Liver (tissue), 8 donors: ENCODE measurements at regions not wholly inside any gene's neighbourhood (a gene's known extent, or its start where the extent isn't known, plus 50 kb on each side); places are given as distances from the start of the nearest gene placed in this dataset.

ENCODE experiments used
- DNase-seq: peaks from one replicate; pipeline ENCODE4 v3.0.0-alpha.2; 2017; ENCODE audit warnings: low spot score
- H3K27ac ChIP-seq, 2 donors: one replicate each; pipeline ENCODE4 v1.7.0; 2013; ENCODE audit warnings: inconsistent platforms in 2 of 2, low read length in 2 of 2, control low read depth in 1 of 2, low read depth in 1 of 2, mild to moderate bottlenecking in 1 of 2
- H3K27me3 ChIP-seq, 4 donors: one replicate each; pipeline versions ENCODE4 v1.6.1 to v1.7.0; 2013; ENCODE audit warnings: low read length in 3 of 4, inconsistent platforms in 1 of 4, mild to moderate bottlenecking in 1 of 4, moderate library complexity in 1 of 4; ENCODE audit not compliant: control insufficient read depth in 4 of 4, insufficient read depth in 4 of 4
- H3K36me3 ChIP-seq, 4 donors: one replicate each; pipeline versions ENCODE4 v1.6.1 to v1.7.0; 2013; ENCODE audit warnings: low read length in 3 of 4, mild to moderate bottlenecking in 3 of 4, low read depth in 1 of 4, moderate library complexity in 1 of 4; ENCODE audit not compliant: control insufficient read depth in 4 of 4, insufficient read depth in 3 of 4
- H3K4me1 ChIP-seq, 4 donors: one replicate each; pipeline versions ENCODE4 v1.6.1 to v1.7.0; 2013; ENCODE audit warnings: low read length in 3 of 4, mild to moderate bottlenecking in 3 of 4, moderate library complexity in 1 of 4; ENCODE audit not compliant: control insufficient read depth in 4 of 4, insufficient read depth in 4 of 4
- H3K4me3 ChIP-seq, 3 donors: one replicate each; pipeline versions ENCODE4 v1.6.1 to v1.7.0; 2013; ENCODE audit warnings: low read length in 3 of 3, control low read depth in 1 of 3, low read depth in 1 of 3, mild to moderate bottlenecking in 1 of 3
- H3K9ac ChIP-seq, 2 donors: one replicate each; pipeline ENCODE4 v1.7.0; 2013; ENCODE audit warnings: low read length in 2 of 2, mild to moderate bottlenecking in 2 of 2, moderate library complexity in 2 of 2, control low read depth in 1 of 2, low read depth in 1 of 2
- H3K9me3 ChIP-seq, 4 donors: one replicate each; pipeline versions ENCODE4 v1.6.1 to v1.7.0; 2013; ENCODE audit warnings: low read length in 3 of 4; ENCODE audit not compliant: control insufficient read depth in 4 of 4
- CTCF ChIP-seq: fragments of 150-350 bp; IDR thresholded peaks from 2 replicates; pipeline ENCODE4 v1.5.1; 2017; ENCODE audit warnings: improper control_type of control experiment, low read depth, low read length; ENCODE audit not compliant: missing input control
- EGR1 ChIP-seq, 2 donors: IDR thresholded peaks; 2 replicates each; pipeline ENCODE4 v1.6.1; 2016 to 2018; ENCODE audit warnings: antibody characterized with exemption in 2 of 2, low read depth in 2 of 2
- FOXA1 ChIP-seq: IDR thresholded peaks from 2 replicates; pipeline ENCODE4 v1.6.1; 2016; ENCODE audit warnings: antibody characterized with exemption
- FOXA2 ChIP-seq: IDR thresholded peaks from 2 replicates; pipeline ENCODE4 v1.6.1; 2016; ENCODE audit warnings: antibody characterized with exemption
- GABPA ChIP-seq, 2 donors: IDR thresholded peaks in 1 of 2; conservative IDR thresholded peaks in 1 of 2; 2 replicates each; pipeline ENCODE4 v1.6.1; 2016; ENCODE audit warnings: antibody characterized with exemption in 2 of 2, mild to moderate bottlenecking in 1 of 2, moderate library complexity in 1 of 2
- HNF4A ChIP-seq, 2 donors: conservative IDR thresholded peaks; 2 replicates each; pipeline ENCODE4 v1.6.1; 2016; ENCODE audit warnings: antibody characterized with exemption in 2 of 2, mild to moderate bottlenecking in 2 of 2
- HNF4G ChIP-seq: IDR thresholded peaks from 2 replicates; pipeline ENCODE4 v1.6.1; 2016; ENCODE audit warnings: antibody characterized with exemption
- NR2F2 ChIP-seq: IDR thresholded peaks from 2 replicates; pipeline ENCODE4 v1.6.1; 2016; ENCODE audit warnings: antibody characterized with exemption
- RAD21 ChIP-seq, 2 donors: IDR thresholded peaks; 2 replicates each; pipeline ENCODE4 v1.6.1; 2016; ENCODE audit warnings: antibody characterized with exemption in 2 of 2, mild to moderate bottlenecking in 2 of 2
- RXRA ChIP-seq, 2 donors: IDR thresholded peaks; 2 replicates each; pipeline ENCODE4 v1.6.1; 2017 to 2018; ENCODE audit warnings: antibody characterized with exemption in 2 of 2, mild to moderate bottlenecking in 1 of 2
- SP1 ChIP-seq: IDR thresholded peaks from 2 replicates; pipeline ENCODE4 v1.6.1; 2018; ENCODE audit warnings: antibody characterized with exemption, mild to moderate bottlenecking
- TAF1 ChIP-seq: conservative IDR thresholded peaks from 2 replicates; pipeline ENCODE4 v1.6.1; 2016; ENCODE audit warnings: antibody characterized with exemption, mild to moderate bottlenecking
- YY1 ChIP-seq: IDR thresholded peaks from 2 replicates; pipeline ENCODE4 v1.6.1; 2016; ENCODE audit warnings: antibody characterized with exemption, mild to moderate bottlenecking
- WGBS: extraction: QIAGEN DNeasy Blood & Tissue Kit; methylation state at CpG from one replicate; pipeline ENCODE4 v1.1.7; 2013; 5-methylcytosine and 5-hydroxymethylcytosine counted together
- TF ChIP-seq, protein P1 (sequence below): IDR thresholded peaks from 2 replicates; pipeline ENCODE4 v1.6.1; 2016; ENCODE audit warnings: antibody characterized with exemption
- TF ChIP-seq, protein P2 (sequence below): IDR thresholded peaks from 2 replicates; pipeline ENCODE4 v1.6.1; 2016; ENCODE audit warnings: antibody characterized with exemption, mild to moderate bottlenecking
- TF ChIP-seq, protein P3 (sequence below): IDR thresholded peaks from 2 replicates; pipeline ENCODE4 v1.6.1; 2016; ENCODE audit warnings: antibody characterized with exemption
- TF ChIP-seq, protein P4 (sequence below): IDR thresholded peaks from 2 replicates; pipeline ENCODE4 v1.6.1; 2016; ENCODE audit warnings: antibody characterized with exemption
- donor health status: healthy.
- donor health status: healthy.
- donor health status: healthy.
- donor health status: healthy.
- donor health status: healthy.

DNA sequence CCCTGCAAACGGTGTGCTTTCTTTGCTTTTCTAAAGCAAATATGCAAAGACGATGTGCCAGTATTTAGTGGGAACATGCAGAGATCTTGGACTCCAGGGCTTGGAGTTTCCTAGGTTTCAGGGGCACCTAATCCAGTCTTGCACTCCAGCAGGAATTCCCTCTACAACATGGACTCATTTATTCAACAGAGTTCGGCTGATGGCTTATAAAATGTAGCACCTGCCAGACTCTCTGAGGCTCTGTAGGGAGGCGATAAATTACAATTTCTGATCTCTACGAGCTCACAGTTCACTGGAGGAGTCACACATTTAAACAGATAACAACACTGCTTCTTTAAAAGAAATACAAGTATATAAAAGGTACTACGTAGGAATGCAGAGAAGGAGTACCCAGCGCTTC lies 143.7 kb downstream of the FGF9 start:
- Histone ChIP-seq H3K4me1 (no peaks in the 10 kb centered on the region), H3K27me3 (no peaks in the 10 kb centered on the region), H3K9ac (no peak overlapping the region), H3K4me3 (no peak overlapping the region), H3K27ac (no peak overlapping the region), H3K9me3 (no peaks in the 10 kb centered on the region), H3K36me3 (no peaks in the 10 kb centered on the region)
- DNase-seq, result no peak
- 62% methylated on average over 7 of the region's 7 CpGs for WGBS
- TF ChIP-seq, protein P1, sequence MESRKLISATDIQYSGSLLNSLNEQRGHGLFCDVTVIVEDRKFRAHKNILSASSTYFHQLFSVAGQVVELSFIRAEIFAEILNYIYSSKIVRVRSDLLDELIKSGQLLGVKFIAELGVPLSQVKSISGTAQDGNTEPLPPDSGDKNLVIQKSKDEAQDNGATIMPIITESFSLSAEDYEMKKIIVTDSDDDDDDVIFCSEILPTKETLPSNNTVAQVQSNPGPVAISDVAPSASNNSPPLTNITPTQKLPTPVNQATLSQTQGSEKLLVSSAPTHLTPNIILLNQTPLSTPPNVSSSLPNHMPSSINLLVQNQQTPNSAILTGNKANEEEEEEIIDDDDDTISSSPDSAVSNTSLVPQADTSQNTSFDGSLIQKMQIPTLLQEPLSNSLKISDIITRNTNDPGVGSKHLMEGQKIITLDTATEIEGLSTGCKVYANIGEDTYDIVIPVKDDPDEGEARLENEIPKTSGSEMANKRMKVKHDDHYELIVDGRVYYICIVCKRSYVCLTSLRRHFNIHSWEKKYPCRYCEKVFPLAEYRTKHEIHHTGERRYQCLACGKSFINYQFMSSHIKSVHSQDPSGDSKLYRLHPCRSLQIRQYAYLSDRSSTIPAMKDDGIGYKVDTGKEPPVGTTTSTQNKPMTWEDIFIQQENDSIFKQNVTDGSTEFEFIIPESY, result no peak
- TF ChIP-seq CTCF, result no peak
- TF ChIP-seq, protein P2, sequence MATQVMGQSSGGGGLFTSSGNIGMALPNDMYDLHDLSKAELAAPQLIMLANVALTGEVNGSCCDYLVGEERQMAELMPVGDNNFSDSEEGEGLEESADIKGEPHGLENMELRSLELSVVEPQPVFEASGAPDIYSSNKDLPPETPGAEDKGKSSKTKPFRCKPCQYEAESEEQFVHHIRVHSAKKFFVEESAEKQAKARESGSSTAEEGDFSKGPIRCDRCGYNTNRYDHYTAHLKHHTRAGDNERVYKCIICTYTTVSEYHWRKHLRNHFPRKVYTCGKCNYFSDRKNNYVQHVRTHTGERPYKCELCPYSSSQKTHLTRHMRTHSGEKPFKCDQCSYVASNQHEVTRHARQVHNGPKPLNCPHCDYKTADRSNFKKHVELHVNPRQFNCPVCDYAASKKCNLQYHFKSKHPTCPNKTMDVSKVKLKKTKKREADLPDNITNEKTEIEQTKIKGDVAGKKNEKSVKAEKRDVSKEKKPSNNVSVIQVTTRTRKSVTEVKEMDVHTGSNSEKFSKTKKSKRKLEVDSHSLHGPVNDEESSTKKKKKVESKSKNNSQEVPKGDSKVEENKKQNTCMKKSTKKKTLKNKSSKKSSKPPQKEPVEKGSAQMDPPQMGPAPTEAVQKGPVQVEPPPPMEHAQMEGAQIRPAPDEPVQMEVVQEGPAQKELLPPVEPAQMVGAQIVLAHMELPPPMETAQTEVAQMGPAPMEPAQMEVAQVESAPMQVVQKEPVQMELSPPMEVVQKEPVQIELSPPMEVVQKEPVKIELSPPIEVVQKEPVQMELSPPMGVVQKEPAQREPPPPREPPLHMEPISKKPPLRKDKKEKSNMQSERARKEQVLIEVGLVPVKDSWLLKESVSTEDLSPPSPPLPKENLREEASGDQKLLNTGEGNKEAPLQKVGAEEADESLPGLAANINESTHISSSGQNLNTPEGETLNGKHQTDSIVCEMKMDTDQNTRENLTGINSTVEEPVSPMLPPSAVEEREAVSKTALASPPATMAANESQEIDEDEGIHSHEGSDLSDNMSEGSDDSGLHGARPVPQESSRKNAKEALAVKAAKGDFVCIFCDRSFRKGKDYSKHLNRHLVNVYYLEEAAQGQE, result no peak
- TF ChIP-seq GABPA (IDR thresholded peaks at IDR 0.05 in 1 of 2, conservative IDR thresholded peaks at IDR 0.05 in 1 of 2), result no peak
- TF ChIP-seq TAF1, result no peak

DNA sequence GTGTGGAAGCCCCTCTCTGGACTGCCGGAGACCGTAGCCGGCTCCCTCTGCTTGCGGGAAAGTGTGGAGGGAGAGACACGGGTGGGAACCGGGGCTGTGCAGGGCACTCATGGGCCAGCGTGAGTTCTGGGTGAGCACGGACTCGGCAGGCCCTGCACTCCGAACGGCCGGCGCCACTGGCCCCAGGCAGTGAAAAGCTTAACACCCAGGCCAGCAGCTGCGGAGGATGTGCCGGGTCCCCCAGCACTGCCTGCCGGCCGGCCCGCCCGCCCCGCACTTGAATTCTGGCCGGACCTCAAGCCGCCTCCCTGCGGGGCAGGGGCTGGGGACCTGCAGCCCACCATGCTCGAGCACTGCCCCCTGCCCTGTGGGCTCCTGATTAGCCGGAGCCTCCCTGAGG lies 147.0 kb downstream of the FGF9 start:
- DNase-seq, result no peak
- 96% methylated on average over 25 of the region's 25 CpGs for WGBS
- Histone ChIP-seq H3K9me3 (no peaks in the 10 kb centered on the region), H3K4me1 (no peaks in the 10 kb centered on the region), H3K9ac (no peak overlapping the region), H3K36me3 (no peaks in the 10 kb centered on the region), H3K27ac (no peak overlapping the region), H3K4me3 (no peak overlapping the region), H3K27me3 (no peaks in the 10 kb centered on the region)
- TF ChIP-seq FOXA2, result no peak
- TF ChIP-seq HNF4A (conservative IDR thresholded peaks at IDR 0.05), result no peak
- no peak for TF ChIP-seq EGR1 (IDR thresholded peaks at IDR 0.05; ENCODE audit: low read depth in 2 of 2)
- no peak for TF ChIP-seq HNF4G
- no peak for TF ChIP-seq RAD21 (IDR thresholded peaks at IDR 0.05)
- TF ChIP-seq FOXA1, result no peak
- no peak for TF ChIP-seq SP1
- TF ChIP-seq, protein P3, sequence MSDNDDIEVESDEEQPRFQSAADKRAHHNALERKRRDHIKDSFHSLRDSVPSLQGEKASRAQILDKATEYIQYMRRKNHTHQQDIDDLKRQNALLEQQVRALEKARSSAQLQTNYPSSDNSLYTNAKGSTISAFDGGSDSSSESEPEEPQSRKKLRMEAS, result no peak
- TF ChIP-seq RXRA (IDR thresholded peaks at IDR 0.05), result no peak
- no peak for TF ChIP-seq GABPA (IDR thresholded peaks at IDR 0.05 in 1 of 2, conservative IDR thresholded peaks at IDR 0.05 in 1 of 2)
- TF ChIP-seq YY1, result no peak
- TF ChIP-seq, protein P1, result no peak
- TF ChIP-seq, protein P2, result no peak
- TF ChIP-seq, protein P4, sequence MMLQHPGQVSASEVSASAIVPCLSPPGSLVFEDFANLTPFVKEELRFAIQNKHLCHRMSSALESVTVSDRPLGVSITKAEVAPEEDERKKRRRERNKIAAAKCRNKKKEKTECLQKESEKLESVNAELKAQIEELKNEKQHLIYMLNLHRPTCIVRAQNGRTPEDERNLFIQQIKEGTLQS, result no peak
- no peak for TF ChIP-seq NR2F2
